Stimulated activated CD4-positive, alpha-beta T cell treated with anti-CD3 and anti-CD28 coated beads, TNF-alpha, amount 100 ng/mL, for 48 hours (primary cell): ENCODE measurements at regions not wholly inside any gene's neighbourhood (a gene's known extent, or its start where the extent isn't known, plus 50 kb on each side); places are given as distances from the start of the nearest gene placed in this dataset.
"Not testable (repeated sequence)": the region's sequence is repeated elsewhere in the genome, so short reads cannot be mapped to it uniquely, and the experiment has no call there.

Experiments
- DNase-seq, 3 donors: peaks; one replicate each; pipeline ENCODE4 v3.0.0-alpha.2; 2020; ENCODE audit warnings: low read depth in 3 of 3

DNA sequence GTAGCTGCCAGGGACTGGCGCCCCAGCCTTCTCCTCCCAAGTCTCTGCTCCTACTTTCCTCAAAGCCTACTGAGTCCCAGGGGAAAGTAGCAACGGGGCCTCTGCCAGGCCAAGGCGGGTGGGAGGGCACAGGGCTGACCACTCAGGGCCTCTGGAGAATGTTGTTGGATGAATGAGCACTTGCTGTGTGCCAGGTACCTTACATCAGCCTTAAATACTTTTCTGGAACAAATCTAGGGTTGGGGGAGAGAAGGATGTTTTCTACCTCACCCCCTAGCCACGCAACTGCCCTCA is 119.3 kb upstream of the ZBTB40 start:
- DNase-seq, result no peak

DNA sequence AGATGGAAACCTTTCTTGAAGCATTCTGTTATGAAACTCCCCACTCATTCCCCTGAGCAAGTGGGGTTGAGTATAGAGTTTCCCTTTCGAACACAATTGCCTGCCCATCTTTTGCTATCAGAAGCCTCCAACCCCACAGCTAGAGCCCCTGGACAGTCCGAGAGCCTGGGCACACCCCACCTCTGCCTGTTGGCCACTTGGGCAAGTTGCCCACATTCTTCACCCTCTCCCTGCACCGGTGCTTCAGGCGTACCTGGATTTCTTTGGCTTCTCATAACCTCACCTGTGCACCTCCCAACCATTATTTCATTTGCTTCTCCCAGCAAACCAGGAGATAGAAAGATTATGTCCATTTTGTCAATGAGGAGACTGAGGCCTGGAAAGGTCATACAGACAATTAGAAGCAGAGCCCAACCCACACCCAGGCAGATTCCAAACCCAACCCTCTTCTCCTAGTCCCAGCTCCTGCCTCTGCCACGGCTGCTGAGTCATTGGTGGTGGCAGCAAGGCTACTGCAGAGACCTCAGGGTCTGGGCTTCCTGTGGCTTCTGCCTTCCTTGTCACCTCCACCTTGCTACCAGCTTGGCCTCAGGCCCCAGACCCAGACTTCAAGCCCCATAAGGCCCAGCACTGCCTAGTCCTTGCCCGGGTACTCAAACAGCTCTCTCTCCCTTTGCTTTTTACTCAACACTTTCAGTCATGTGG is 118.7 kb upstream of the ZBTB40 start:
- DNase-seq, result no peak

DNA sequence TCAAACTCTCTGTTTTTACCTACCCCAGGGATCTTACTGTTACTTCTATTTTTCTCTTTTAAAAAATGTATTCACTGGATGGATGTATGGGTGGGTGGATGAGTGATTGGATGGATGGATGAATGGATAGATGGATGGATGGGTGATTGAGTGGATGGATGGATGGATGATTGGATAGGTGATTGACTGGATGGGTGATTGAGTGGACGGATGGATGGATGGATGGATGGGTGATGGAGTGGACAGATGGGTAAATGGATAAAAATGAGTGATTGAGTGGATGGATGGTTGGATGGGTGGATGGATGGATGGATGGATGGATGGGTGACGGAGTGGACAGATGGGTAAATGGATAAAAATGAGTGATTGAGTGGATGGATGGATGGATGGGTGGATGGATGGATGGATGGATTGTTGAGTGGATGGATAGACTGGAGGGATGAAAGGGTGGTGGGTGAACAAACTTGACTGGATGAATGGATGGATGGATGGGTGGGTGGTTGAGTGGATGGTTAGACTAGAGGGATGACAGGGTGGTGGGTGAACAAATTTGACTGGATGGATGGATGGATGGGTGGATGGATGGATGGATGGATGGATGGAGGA is 118.0 kb upstream of the ZBTB40 start:
- no peak for DNase-seq

DNA sequence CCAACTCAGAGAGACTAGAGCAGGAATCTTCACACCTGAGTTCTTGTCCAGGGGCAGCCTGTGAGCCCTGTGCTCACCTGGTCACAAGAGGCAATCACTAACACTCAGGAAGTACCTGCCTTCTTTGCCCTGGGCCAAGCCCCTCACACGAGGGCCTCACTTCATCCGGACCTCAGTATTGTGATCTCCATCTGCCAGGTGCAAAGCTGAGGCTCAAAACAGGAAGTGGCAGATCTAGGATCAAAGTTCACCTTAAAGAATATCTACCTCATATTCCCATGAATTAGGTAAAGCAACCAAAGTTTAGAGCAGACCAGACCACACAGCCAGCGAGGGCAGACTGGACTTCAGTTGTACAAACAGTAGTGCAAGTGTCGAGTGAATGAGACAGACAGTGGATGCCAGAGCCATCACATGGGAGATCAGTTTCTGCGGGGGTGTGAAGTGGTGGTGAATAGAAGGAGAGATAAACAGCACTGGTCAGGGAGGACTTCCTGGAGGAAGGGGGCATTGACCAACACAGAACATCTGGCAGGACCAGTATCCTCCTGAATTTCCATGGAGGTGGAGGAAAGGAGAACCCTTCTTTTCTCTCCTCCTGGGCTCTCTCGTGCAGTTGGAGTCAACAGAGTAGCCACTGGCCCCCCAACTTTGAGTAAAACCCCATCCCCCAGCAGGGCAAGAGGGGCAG is 116.6 kb upstream of the ZBTB40 start:
- no peak for DNase-seq

DNA sequence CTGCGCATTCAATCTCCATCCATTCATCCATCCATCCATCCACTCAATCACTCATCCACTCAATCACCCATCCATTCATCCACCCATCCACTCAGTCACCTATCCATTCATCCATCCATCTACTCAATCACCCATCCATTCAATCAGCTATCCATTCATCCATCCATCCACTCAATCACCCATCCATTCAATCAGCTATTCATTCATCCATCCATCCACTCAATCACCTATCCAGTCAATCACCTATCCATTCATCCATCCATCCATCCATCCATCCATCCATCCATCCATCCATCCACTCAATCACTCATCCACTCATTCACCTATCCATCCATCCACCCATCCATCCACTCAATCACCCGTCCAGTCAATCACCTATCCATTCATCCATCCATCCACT is 115.4 kb upstream of the ZBTB40 start:
- DNase-seq, result not testable (repeated sequence)

DNA sequence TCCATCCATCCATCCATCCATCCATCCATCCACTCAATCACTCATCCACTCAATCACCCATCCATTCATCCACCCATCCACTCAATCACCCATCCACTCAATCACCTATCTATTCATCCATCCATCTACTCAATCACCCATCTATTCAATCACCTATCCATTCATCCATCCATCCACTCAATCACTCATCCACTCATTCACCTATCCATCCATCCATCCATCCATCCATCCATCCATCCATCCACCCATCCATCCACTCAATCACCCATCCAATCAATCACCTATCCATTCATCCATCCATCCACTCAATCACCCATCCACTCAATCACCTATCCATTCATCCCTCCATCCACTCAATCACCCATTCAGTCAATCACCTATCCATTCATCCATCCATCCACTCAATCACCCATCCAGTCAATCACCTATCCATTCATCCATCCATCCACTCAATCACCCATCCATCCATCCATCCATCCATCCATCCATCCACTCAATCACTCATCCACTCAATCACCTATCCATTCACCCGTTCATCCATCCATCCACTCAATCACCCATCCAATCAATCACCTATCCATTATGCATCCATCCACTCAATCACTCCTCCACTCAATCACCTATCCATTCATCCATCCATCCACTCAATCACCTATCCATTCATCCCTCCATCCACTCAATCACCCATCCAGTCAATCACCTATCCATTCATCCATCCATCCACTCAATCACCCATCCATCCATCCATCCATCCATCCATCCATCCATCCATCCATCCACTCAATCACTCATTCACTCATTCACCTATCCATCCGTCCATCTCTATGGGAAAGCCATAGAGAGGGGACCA is 114.7 kb upstream of the ZBTB40 start:
- not testable (repeated sequence) for DNase-seq

DNA sequence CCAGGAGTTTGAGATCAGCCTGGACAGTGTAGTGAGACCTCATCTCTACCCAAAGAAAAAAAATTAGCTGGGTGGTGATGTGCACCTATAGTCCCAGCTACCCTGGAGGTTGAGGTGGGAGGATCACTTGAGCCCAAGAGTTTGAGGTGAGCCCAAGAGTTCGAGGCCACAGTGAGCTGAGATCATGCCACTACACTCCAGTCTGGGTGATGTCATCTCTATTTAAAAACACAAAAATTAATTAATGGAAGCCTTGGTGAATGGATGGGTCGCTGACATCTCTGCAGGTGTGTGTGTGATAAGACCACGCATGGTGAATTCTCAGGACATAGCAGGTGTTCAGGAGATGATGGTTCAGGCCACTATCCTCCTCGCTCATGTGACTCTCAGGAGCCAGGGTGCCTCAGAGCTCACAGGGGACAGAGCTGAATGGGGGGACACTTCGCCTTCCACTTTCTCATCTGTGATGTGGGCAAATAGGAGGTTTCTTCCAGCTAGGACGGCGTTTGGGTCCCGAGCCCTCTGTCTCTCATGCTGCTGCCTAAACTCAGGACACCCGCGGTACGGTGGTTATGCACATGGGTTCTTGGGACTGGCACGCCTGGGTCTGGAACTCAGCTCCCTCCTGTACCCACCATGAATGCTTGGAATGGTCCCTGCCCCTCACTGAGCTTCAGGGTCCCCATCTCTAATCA is 113.4 kb upstream of the ZBTB40 start:
- DNase-seq, result no peak

DNA sequence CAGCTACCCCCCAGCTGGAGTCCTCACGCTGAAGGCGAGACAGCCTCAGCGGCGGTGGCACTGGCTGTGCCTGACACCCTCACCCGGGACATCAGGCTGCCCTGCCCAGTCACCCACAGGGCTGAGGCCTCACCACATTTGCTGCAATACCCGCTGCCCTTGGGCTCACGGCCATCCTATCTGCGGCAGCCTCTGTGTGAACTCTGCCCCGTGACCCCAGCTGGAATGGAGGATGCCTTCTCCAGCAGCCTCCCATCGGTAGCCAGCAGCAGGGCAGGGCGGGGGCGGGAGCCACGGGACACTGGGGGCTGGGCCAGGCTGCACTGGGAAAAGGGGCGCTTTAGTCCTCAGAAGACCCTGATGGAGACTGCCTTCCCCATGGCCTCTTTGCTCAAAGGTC is 112.4 kb upstream of the ZBTB40 start:
- DNase-seq, result no peak

DNA sequence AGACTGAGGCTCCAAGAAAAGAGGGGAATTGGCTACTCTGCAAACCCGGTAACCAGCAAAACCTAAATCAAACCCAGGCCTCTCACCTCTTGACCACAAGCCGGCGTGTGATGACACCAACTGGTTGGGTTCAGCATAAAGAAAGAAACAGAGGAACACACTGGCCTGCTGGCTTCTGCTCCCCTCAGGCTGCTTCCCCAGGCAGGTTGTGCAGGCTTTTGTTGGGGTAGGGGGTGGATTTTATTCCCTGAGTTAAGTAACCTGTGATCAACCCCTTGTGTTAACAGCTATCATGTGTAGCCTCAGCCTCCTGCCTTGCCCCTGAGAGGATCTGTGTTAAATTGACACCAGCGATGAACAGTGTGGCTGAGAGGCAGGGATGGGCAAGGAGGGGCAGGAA is 111.6 kb upstream of the ZBTB40 start:
- no peak for DNase-seq

DNA sequence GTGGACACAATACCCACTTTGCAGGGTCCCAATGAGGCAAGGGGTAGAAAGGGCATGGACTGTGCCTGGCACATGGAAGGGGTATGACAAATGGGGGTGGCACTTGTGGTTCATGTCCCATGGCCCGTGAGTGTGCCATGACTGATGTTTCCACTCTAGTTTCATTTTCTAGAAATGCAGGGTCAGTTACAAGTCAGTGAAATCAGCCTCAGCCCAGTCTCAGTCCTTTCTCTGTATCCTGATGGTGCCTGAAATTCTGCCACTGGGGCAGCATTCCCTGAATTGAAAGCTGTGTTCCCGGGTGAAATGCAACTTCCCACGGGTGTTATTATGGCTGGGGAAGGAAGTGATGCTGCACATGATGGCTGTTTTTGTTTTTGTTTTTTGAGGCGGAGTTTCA is 110.8 kb upstream of the ZBTB40 start:
- no peak for DNase-seq

DNA sequence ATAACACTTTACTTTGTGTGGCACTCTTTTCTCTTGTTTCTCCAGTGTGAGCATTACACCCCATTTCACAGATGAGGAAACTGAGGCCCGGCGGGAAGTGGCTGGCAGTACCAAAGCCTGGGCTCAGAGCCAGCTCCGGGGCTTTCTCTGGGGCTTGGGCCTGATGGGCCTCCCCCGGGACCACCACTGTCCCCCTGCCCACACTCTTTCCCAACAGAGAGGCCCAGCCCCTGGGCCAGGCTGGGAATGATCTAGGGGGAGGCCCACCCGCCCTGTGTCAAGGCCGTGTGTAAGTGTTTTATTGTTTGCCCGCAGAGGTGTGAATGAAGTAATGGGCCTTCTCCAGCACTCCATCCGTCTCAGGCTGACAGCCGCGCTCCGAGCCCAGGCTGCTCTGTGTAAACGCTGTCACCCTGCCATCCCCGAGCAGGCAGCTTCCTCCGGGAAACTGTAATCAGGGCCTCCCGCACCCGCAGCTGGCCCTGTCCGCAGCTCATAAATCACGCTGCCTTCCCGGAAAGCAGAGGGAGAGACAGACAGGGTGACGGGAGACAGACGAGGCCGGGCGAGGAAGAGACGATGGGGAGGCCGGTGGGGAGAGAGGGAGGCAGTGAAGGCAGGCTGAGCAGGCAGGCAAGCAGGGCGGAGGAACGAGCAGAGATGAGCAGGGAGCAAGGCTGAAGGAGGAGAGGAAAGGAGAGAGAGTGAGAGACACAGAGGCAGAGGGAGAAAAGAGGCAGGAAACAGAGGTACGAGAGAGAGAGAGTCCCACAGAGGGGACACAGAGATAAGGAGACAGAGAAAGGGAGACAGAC is 109.7 kb upstream of the ZBTB40 start:
- no peak for DNase-seq

DNA sequence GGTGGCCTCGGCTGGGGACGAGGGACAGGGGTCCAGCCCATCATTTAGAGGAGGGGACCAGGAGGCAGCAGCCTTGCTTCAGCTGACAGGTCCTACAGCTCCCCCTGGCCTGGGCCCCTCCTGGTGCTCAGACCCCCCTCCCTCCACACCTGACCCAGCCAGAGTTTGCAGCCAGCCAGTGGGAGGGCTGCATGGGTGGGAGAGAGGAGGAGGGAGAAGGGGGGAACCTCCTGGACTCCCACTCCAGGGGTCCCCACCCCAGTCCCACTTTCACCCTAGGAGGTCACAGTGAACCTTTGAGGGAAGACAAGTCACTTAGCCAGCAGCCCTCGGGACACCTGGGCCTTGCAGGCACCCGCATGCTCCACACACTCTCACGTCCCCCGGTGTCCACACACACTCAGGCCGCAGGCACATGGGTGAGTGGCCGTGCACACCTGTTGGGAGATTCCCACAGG is 108.9 kb upstream of the ZBTB40 start:
- no peak for DNase-seq

DNA sequence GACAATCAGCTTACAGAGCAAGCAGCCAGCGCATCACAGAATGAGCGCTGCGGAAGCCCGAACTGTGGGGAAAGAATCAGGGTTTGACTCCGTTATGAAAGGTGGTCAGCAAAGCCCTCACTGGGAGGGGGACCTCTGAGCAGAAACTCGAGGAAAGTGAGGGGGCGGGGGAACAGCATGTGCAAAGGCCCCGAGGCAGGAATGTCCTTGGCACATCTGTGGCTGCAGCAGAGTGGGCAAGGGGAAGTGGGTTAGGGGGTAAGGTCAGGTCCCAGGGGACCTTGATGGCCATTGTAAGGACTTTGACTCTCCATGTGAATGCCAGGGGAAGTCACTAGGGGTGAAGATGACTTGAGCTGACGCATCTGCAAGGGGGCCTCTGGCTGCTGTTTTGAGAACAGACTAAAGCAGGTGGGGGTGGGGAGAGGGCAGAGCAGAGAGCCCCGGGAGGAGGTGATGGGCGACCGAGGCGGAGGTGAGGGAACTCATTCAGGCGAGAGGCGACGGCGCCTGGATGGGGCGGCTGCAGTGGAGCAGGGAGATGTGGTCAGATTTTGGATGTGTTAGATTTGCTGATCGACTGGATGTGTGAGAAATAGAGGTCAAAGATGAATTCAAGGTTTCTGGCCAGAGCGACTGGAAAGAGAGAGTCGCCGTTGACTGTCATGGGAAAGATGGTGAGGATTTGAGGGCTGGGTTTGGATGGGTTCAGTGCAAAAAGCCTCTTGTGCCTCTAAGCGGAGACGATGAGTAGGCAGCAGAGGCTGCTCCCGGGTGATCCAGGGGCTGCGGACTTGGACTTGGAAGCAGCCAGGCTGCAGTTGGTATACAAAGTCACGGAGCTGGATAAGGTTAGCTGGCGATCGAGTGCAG is 108.0 kb upstream of the ZBTB40 start:
- no peak for DNase-seq

DNA sequence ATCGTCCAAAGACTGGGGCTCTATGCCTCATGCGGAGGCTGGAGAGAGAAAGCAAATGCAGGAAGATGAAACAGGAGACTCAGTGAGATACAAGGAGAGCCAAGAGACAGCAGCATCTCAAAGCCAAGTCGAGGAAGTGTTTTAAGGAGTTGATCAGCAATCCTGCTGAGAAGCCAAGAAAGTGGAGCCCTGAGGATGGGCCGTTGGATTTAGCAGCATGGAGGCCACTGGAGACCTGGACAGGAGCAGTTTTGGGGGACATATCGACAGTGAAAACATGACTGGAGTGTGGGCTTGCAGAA is 107.4 kb upstream of the ZBTB40 start:
- DNase-seq, result no peak

DNA sequence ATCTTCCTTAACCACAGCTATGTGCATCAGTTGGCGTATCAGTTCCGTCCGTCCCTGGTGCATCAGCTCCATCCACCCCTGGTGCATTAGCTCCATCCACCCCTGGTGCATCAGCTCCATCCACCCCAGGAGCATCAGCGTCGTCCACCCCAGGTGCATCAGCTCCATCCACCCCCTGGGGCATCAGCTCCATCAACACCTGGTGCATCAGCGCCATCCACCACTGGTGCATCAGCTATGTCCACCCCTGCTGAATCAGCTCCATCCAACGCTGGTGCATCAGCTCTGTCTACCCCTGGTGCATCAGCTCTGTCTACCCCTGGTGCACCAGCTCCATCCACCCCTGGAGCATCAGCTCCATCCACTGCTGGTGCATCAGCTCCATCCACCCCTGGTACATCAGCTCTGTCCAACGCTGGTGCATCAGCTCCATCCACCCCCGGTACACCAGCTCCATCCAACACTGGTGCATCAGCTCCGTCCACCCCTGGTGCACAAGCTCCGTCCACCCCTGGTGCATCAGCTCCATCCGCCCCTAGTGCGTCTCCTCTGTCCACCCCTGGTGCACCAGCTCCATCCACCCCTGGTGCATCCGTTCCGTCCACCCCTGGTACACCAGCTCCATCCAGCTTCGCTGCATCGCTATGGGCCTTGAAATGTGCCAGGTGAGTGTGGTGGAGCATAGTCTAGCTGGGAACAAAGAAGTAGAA is 106.6 kb upstream of the ZBTB40 start:
- DNase-seq, result no peak

DNA sequence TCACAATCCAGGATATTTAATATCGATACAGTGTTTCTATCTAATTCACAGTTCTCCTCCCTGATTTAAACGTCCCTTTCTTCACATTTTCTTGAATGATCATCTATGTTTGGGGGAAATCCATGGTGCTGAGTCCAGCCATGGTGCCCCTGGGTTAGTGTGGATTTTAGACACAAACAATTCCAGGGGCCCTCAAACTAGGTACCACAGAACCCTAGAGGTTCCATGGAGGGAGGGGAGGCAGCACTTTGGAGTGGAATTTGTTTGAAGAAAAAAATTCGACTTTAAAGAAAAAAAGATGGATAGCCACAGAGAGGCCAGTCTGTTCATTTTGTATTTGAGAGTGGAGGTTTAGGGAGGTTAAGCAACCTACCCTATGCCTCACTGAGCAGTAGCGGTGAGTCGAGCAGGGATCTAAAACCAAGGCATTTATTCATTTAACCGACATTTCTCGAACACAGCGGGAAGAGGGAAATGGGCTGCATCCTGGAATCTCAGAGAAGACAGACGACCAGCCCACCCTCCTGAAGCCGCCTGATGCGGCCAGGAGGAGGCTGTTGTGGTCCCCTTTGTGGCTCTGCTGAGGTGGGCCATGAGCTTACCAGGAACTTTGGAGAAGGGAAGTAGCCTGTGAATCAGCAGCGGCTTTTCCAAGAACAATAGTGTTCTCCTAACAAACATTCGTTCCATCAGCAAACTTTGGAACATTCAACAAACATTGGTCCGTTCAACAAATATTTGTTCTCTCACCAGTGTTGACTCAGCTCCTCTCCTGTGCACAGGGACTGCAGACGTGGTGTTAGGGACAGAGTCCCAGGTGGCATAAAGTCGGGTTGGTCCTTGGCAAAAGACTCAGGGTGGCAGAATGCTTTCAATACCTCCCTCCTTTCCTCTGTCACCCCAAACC is 103.5 kb upstream of the ZBTB40 start:
- DNase-seq, result no peak

DNA sequence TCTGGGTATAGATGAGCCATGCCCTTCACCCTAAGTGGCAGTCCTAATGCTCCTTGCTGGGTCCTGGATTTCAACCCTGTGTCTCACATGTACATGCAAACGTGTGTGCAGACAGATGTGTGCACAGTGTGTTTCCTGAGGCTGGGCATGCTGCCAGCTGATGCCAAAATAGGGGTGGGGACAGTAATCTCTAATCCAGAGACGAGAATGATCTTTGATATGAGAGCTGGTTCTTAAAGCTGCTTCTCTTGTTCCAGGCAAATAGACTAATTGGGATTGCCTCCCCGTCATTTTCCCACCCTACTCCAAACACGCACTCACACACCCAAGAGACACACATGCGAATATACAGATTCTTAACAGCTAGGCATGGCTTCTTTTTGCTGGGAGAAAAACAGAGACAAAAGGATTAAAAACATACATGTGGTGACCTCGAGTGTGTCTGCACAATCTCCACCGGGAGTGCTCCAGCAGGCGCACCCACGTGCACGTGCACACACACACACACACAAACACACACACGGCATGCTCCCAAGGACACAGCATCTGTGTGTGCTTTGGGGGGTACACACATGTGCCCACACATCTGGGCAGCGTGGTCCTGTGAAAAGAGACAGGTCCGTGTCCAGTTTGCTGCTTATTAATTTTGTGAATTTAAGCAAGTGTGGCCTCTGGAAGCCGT is 102.1 kb upstream of the ZBTB40 start:
- DNase-seq, result no peak
